AG04450 (cell line): ENCODE measurements at regions not wholly inside any gene's neighbourhood (a gene's known extent, or its start where the extent isn't known, plus 50 kb on each side); places are given as distances from the start of the nearest gene placed in this dataset.

Experiments used
- CTCF ChIA-PET: fragments of 300-600, 350-600 bp; formaldehyde crosslinking; extraction: SDS; loops from one replicate; lab custom pipeline; 2022; ENCODE audit warnings: antibody characterized with exemption, inconsistent platforms; lab: Charles Lee
- POLR2A ChIA-PET: fragments of 350-600 bp; formaldehyde crosslinking; extraction: SDS; loops from one replicate; lab custom pipeline; 2021; ENCODE audit warnings: antibody characterized with exemption, inconsistent platforms; lab: Yijun Ruan, JAX
- DNase-seq: peaks from one replicate; pipeline ENCODE4 v3.0.0-alpha.2; 2011; ENCODE audit warnings: low read depth, low spot score
- H3K27ac ChIP-seq: one replicate; pipeline ENCODE4 v1.5.1; 2012; ENCODE audit warnings: low read depth, low read length, control low read depth
- H3K27me3 ChIP-seq: one replicate; pipeline ENCODE4 v1.6.0; 2012; ENCODE audit warnings: low read length; ENCODE audit not compliant: control insufficient read depth, insufficient read depth
- H3K4me3 ChIP-seq: 2 replicates; pipeline ENCODE4 v1.5.1; 2011; ENCODE audit warnings: mild to moderate bottlenecking, low read depth, low read length, control low read depth
- H3K9me3 ChIP-seq: 2 replicates; pipeline ENCODE4 v1.5.1; 2012; ENCODE audit warnings: low read length; ENCODE audit not compliant: control insufficient read depth, insufficient read depth
- TF ChIP-seq, protein P1 (sequence below): IDR thresholded peaks from 2 replicates; pipeline ENCODE4 v1.5.1; 2011; ENCODE audit warnings: low read depth, low read length, control low read depth, inconsistent platforms

DNA sequence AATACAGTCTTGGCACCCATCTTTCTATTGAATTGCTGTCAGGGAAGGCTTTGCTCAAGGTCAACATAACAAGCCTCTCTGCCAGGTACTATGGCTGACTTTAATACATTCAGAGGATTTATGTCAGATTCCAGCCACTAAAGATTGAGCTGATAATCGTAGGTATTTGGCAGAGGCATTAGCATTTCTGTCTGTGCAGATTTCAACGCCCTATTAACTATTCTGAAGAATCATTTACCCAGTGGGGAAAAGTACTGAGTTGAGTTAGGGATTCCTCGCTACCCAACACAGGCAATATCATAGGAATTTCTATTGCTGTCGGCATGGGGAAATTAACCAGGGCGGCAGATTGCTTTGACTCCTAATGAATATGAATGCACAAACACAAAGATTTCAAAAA is 233.7 kb upstream of the SPTLC3 start:
- Histone ChIP-seq H3K27me3 (no peaks in the 10 kb centered on the region), H3K27ac (no peak overlapping the region), H3K4me3 (no peak overlapping the region), H3K9me3 (no peaks in the 10 kb centered on the region)
- no peak for DNase-seq
- TF ChIP-seq, protein P1, sequence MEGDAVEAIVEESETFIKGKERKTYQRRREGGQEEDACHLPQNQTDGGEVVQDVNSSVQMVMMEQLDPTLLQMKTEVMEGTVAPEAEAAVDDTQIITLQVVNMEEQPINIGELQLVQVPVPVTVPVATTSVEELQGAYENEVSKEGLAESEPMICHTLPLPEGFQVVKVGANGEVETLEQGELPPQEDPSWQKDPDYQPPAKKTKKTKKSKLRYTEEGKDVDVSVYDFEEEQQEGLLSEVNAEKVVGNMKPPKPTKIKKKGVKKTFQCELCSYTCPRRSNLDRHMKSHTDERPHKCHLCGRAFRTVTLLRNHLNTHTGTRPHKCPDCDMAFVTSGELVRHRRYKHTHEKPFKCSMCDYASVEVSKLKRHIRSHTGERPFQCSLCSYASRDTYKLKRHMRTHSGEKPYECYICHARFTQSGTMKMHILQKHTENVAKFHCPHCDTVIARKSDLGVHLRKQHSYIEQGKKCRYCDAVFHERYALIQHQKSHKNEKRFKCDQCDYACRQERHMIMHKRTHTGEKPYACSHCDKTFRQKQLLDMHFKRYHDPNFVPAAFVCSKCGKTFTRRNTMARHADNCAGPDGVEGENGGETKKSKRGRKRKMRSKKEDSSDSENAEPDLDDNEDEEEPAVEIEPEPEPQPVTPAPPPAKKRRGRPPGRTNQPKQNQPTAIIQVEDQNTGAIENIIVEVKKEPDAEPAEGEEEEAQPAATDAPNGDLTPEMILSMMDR: no peak
- ChIA-PET CTCF (no interaction called here), POLR2A (no interaction called here)

DNA sequence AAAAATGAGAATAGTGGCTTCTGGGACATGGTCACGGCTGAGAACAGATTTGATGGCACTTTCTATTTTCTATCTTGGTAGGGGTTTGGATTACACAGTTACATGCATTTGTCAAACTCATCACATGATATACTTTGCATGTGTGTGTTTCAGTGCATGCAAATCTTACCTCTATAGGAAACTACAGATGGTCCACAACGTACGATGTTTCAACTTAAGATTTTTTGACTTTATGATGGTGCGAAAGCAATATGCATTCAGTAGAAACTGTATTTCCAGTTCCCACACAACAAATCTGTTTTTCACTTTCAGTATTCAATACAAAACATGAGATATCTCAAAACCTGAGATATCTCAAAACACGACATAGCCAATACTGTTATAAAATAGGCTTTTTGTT is 231.8 kb upstream of the SPTLC3 start:
- Histone ChIP-seq H3K4me3 (no peak overlapping the region), H3K27me3 (no peaks in the 10 kb centered on the region), H3K27ac (no peak overlapping the region), H3K9me3 (no peaks in the 10 kb centered on the region)
- TF ChIP-seq, protein P1: no peak
- ChIA-PET CTCF (no interaction called here), POLR2A (no interaction called here)
- DNase-seq: no peak

DNA sequence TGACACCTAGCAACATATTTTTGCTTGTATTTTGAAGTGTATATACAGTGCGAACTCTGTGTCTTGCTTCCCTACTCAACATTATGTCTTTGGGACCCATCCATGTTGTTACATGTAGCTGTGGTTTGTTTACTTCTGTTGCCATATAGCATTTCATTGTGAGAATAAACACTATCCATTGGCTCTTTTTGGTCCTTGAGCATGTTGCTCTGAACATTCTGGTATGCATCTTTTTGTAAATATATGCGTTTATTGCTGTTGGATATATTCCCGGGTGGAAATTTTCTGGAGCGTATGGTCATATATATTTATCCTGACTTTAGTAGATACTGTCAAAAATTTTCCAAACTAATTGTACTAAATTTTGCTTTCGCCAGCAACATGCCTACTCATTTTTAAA is 222.5 kb upstream of the SPTLC3 start:
- Histone ChIP-seq H3K9me3 (peaks cover 3% of the 10 kb centered on the region; the same call in 1 of the 2 replicates), H3K27me3 (no peaks in the 10 kb centered on the region), H3K4me3 (no peak overlapping the region), H3K27ac (no peak overlapping the region)
- CTCF ChIA-PET: no interaction called here
- TF ChIP-seq, protein P1: no peak
- POLR2A ChIA-PET: no interaction called here
- no peak for DNase-seq

DNA sequence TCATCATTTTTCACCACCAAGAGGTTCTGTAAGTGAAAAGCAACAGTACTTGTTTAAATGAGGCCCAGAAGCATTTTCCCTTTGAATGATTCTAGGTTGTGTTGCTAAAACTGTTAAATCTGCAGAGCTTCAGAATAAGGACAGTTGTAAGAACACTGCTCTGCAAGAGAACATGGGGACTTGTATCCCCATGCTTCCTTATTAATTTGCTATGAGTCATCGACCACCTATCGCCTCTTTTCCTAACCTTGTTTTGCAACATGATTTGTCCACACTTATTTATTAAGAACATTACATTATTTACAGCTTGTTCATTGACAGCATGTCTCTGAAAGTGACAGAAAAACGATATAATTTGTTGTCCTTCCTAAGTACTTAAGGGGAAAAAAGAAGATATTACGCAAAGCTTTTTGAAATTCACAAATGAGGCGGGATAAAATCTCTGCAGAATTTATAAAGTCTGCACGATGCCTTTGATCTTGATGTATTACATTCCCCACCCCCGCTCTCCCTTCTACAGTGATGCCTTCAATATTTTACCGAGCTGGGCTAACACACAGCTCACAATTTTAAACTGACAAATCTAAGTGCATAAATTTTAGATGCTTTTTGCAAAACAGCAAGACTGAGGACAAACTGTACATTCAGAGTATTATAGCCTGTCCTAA is 220.0 kb upstream of the SPTLC3 start:
- ChIA-PET CTCF (no interaction called here), POLR2A (no interaction called here)
- no peaks in the 10 kb centered on the region for H3K27me3 ChIP-seq
- H3K4me3 ChIP-seq: no peak overlapping the region
- no peak overlapping the region for H3K27ac ChIP-seq
- DNase-seq: no peak
- TF ChIP-seq, protein P1: no peak
- H3K9me3 ChIP-seq: peaks cover 7% of the 10 kb centered on the region; the same call in 1 of the 2 replicates

DNA sequence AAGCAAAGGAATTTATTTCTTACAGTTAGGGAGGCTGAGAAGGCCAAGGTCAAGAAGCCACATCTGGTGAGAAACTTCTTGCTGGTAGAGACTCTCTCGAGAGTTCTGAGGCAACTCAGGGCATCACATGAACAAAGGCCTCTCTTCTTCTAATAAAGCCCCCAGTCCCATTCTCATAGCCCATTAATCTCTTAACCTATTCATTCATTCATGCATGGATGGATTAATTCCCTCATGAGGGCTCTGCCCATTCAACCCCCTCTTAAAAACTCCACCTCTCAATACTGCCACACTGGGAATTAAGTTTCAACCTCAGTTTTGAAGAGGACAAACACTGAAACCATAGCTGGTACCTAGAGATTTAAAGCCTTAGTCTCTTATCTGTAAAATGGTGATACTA is 217.9 kb upstream of the SPTLC3 start:
- ChIA-PET POLR2A (no interaction called here), CTCF (no interaction called here)
- DNase-seq: no peak

More for the DNA sequence above, 217.9 kb upstream of the SPTLC3 start:
- Histone ChIP-seq H3K4me3 (no peak overlapping the region), H3K27me3 (no peaks in the 10 kb centered on the region), H3K9me3 (peaks cover 12% of the 10 kb centered on the region; the same call in 1 of the 2 replicates), H3K27ac (no peak overlapping the region)
- TF ChIP-seq, protein P1: no peak
